MM.1S (cell line): ENCODE measurements at regions not wholly inside any gene's neighbourhood (a gene's known extent, or its start where the extent isn't known, plus 50 kb on each side); places are given as distances from the start of the nearest gene placed in this dataset.

ENCODE experiments used
- CTCF ChIP-seq: fragments of 300-600 bp; sonication (generic); IDR thresholded peaks from 2 replicates; pipeline ENCODE4 v1.5.1; 2016; ENCODE audit warnings: antibody characterized with exemption, low read length, mixed read lengths
- EZH2 ChIP-seq: fragments of 300-600 bp; sonication (generic); optimal IDR thresholded peaks from 2 replicates; pipeline ENCODE3; 2017; ENCODE audit warnings: low read depth, mild to moderate bottlenecking, antibody characterized with exemption, low read length, mixed read lengths
- EZH2phosphoT487 ChIP-seq: fragments of 300-600 bp; sonication (generic); IDR thresholded peaks from 2 replicates; pipeline ENCODE4 v1.6.1; 2018; ENCODE audit warnings: antibody characterized with exemption, low read length

DNA sequence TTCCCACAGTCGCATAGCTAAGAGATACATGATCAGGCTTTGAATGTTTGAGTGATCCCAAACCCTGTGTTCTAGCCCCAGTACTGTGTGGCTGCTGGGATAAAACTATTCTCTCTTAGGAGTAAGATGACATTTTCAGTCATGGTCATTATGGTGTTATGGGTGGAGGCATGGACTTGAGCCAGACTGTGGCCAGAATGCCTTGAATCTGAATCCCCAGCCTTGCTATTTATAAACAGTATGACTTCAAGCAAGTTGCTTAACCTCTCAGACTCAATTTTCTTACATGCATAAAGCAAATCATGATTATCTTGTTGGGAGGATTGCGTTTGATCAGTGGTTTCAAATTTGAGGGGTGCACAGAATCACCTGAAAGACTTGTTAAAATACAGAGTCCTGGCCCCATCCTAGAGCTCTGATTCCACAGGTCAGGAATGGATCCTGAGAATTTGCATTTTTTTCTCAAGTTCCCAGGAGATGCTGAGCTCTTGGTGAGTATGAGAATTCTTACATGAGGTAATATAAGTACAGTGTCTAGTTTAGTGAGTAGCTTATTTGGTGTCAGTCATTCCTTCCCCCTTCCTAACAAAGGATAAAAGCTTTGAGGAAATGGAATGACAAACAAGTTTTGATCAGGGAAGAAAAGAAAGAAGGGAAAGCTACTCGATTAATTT is 571.7 kb downstream of the METTL15 start:
- TF ChIP-seq EZH2 (no peak), CTCF (no peak), EZH2phosphoT487 (no peak)
